ENCODE measurements at regions not wholly inside any gene's neighbourhood (a gene's known extent, or its start where the extent isn't known, plus 50 kb on each side); places are given as distances from the start of the nearest gene placed in this dataset.

DNA sequence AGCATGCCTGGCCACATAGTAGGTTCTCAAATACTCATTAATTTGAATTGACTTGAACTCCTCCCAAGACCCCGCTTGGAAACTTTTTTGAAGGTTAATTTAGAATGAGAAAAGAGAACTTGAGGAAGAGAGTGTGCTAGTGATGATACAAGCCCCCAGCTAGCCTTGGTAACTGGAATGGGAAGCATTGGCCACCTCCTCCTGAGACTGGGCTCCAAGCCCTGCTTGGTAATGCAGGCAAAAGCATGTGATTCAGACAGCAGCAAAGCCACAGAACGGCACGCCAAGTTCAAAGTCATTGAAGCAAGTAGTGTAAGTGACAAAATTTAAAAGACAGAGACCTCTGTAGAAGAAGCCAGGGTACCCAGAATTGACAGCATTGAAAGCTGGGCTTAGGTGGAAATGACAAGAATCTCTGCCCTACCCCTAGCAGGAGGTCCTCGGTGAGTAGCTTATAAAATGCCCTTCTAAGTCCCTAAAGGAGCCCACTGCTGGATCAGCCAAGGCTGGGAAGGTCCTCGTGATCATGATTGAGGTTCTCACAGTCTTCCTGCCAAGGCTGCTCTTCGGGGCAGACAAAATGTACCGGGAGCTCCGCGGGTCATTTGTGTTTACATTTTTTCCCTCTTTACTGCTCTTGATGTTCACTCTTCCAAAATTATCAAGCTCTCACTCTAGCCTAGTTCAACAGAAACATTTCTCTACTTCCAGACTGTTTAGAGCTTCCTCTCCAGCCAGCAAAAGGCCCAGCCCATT is 99.4 kb downstream of the TSEN15 start:
- ChIA-PET CTCF (no interaction called here), POLR2A (no interaction called here)
- Histone ChIP-seq H3K4me3 (ENCODE audit: control extremely low read depth in 1 of 5, extremely low read depth in 1 of 5, insufficient read depth in 1 of 5, low read depth in 2 of 5, low read length in 4 of 5) (no peak overlapping the region), H3K9me3 (ENCODE audit: control extremely low read depth in 1 of 3, control insufficient read depth in 2 of 3, insufficient read depth in 1 of 3, low read length in 2 of 3) (no peaks in the 10 kb centered on the region), H3K79me2 (ENCODE audit: control insufficient read depth, insufficient read depth, low read length) (no peaks in the 10 kb centered on the region), H3K27me3 (replicated peaks in 1 of 4; ENCODE audit: control extremely low read depth in 1 of 4, control insufficient read depth in 3 of 4, insufficient read depth in 4 of 4, low read length in 3 of 4) (peaks cover 0 to 10% (median 4%) of the 10 kb centered on the region in 4 experiments), H2AFZ (ENCODE audit: insufficient read depth, low read depth, low read length, poor library complexity, severe bottlenecking) (no peak overlapping the region), H3K9ac (ENCODE audit: low read length) (no peak overlapping the region), H3K4me1 (ENCODE audit: control insufficient read depth in 2 of 2, insufficient read depth in 2 of 2, low read length in 2 of 2) (peaks cover 7% of the 10 kb centered on the region in 2 donors), H3K36me3 (replicated peaks in 1 of 2; ENCODE audit: control extremely low read depth in 1 of 2, control insufficient read depth in 1 of 2, extremely low read depth in 1 of 2, insufficient read depth in 2 of 2, low read length in 1 of 2) (no peaks in the 10 kb centered on the region), H3K4me2 (replicated peaks; ENCODE audit: low read depth, low read length, poor library complexity, severe bottlenecking) (no peak overlapping the region), H4K20me1 (ENCODE audit: control insufficient read depth, insufficient read depth, low read length, poor library complexity, severe bottlenecking) (no peaks in the 10 kb centered on the region), H3K27ac (ENCODE audit: low read length in 2 of 2) (no peak overlapping the region)
- H3K4me1 Mint-ChIP-seq = peaks cover 12% of the 10 kb centered on the region
- DNase-seq (no peak), ATAC-seq (ENCODE audit: low read depth) (no peak)
- no peaks in the 10 kb centered on the region for H3K9me3 Mint-ChIP-seq (ENCODE audit: insufficient read depth)
- 92% methylated on average over 6 of the region's 9 CpGs for WGBS (ENCODE audit: insufficient coverage)
- intact Hi-C loops (cut with micrococcal nuclease) = no loop called here
- H3K4me3 Mint-ChIP-seq = no peak overlapping the region
- peaks cover 43% of the 10 kb centered on the region for H3K27me3 Mint-ChIP-seq
- TF ChIP-seq, protein P1, sequence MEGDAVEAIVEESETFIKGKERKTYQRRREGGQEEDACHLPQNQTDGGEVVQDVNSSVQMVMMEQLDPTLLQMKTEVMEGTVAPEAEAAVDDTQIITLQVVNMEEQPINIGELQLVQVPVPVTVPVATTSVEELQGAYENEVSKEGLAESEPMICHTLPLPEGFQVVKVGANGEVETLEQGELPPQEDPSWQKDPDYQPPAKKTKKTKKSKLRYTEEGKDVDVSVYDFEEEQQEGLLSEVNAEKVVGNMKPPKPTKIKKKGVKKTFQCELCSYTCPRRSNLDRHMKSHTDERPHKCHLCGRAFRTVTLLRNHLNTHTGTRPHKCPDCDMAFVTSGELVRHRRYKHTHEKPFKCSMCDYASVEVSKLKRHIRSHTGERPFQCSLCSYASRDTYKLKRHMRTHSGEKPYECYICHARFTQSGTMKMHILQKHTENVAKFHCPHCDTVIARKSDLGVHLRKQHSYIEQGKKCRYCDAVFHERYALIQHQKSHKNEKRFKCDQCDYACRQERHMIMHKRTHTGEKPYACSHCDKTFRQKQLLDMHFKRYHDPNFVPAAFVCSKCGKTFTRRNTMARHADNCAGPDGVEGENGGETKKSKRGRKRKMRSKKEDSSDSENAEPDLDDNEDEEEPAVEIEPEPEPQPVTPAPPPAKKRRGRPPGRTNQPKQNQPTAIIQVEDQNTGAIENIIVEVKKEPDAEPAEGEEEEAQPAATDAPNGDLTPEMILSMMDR (IDR thresholded peaks at IDR 0.05) = no peak
- TF ChIP-seq EZH2 (IDR thresholded peaks at IDR 0.05; ENCODE audit: borderline replicate concordance, insufficient read depth, low read depth, low read length, poor library complexity, severe bottlenecking) = no peak
- no peak overlapping the region for H3K27ac Mint-ChIP-seq

DNA sequence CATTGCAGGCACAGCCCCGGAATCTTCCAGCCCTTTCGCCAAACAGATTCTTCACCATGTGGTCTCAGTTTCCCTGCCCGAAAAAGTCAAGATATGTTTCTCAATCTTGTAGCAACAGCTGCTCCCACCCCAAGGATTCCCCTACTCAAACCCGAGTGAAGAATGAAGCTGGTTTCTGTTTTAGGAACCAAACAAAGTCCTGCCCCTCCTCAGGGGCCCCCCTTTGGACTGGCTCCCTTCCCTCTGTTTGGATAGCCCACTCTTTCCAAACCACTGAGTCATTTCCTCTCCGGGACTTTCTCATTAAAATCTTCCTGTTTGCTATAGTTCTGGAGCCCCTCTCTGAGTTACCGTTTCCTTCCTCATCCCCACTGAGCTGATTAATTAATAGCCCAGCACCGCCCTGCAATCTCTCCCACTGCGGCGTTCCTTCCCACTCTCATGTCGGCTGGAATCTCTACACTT is 100.9 kb downstream of the TSEN15 start:
- Histone ChIP-seq H2AFZ (ENCODE audit: insufficient read depth, low read depth, low read length, poor library complexity, severe bottlenecking) (peak overlapping the region; percentile 14), H3K4me1 (ENCODE audit: control insufficient read depth in 2 of 2, insufficient read depth in 2 of 2, low read length in 2 of 2) (peaks cover 7% of the 10 kb centered on the region in 2 donors), H3K27me3 (replicated peaks in 1 of 4; ENCODE audit: control extremely low read depth in 1 of 4, control insufficient read depth in 3 of 4, insufficient read depth in 4 of 4, low read length in 3 of 4) (peaks cover 0 to 10% (median 4%) of the 10 kb centered on the region in 4 experiments), H3K9me3 (ENCODE audit: control extremely low read depth in 1 of 3, control insufficient read depth in 2 of 3, insufficient read depth in 1 of 3, low read length in 2 of 3) (no peaks in the 10 kb centered on the region), H3K4me2 (replicated peaks; ENCODE audit: low read depth, low read length, poor library complexity, severe bottlenecking) (peak overlapping the region; percentile 16), H4K20me1 (ENCODE audit: control insufficient read depth, insufficient read depth, low read length, poor library complexity, severe bottlenecking) (no peaks in the 10 kb centered on the region), H3K9ac (ENCODE audit: low read length) (no peak overlapping the region), H3K27ac (ENCODE audit: low read length in 2 of 2) (no peak overlapping the region), H3K4me3 (ENCODE audit: control extremely low read depth in 1 of 5, extremely low read depth in 1 of 5, insufficient read depth in 1 of 5, low read depth in 2 of 5, low read length in 4 of 5) (no peak overlapping the region), H3K79me2 (ENCODE audit: control insufficient read depth, insufficient read depth, low read length) (no peaks in the 10 kb centered on the region), H3K36me3 (replicated peaks in 1 of 2; ENCODE audit: control extremely low read depth in 1 of 2, control insufficient read depth in 1 of 2, extremely low read depth in 1 of 2, insufficient read depth in 2 of 2, low read length in 1 of 2) (no peaks in the 10 kb centered on the region)
- Mint-ChIP-seq H3K4me1 (peaks cover 12% of the 10 kb centered on the region), H3K27me3 (peaks cover 42% of the 10 kb centered on the region), H3K4me3 (peak overlapping the region; percentile 23), H3K9me3 (ENCODE audit: insufficient read depth) (no peaks in the 10 kb centered on the region), H3K27ac (no peak overlapping the region)
- ChIA-PET POLR2A (no interaction called here), CTCF (no interaction called here)
- ATAC-seq (ENCODE audit: low read depth) (no peak), DNase-seq (no peak)
- 0% methylated on average over 5 of the region's 10 CpGs for WGBS (ENCODE audit: insufficient coverage)
- intact Hi-C loops (cut with micrococcal nuclease) = no loop called here
- TF ChIP-seq, protein P1 (IDR thresholded peaks at IDR 0.05) = no peak
- TF ChIP-seq EZH2 (IDR thresholded peaks at IDR 0.05; ENCODE audit: borderline replicate concordance, insufficient read depth, low read depth, low read length, poor library complexity, severe bottlenecking) = no peak
